ENCODE measurements at regions not wholly inside any gene's neighbourhood (a gene's known extent, or its start where the extent isn't known, plus 50 kb on each side); places are given as distances from the start of the nearest gene placed in this dataset.
A peak's percentile ranks its signal among the peaks of the same experiment; 100 is the strongest.

GRCh38 chr3:27535809-27536392 lies 51.7 kb upstream of the SLC4A7 start:
- Histone ChIP-seq H3K4me3 (no peak overlapping the region), H3K27ac (no peak overlapping the region), H3K4me1 (peaks cover 12% of the 10 kb centered on the region), H3K27me3 (ENCODE audit: insufficient read depth in 3 of 3, low read length in 2 of 3) (no peaks in the 10 kb centered on the region), H3K9me3 (no peaks in the 10 kb centered on the region), H3K36me3 (ENCODE audit: insufficient read depth in 1 of 2, low read depth in 1 of 2) (no peaks in the 10 kb centered on the region)
- 59 to 75% (median 62%) methylated on average over 2 of the region's 2 CpGs for WGBS, 3 donors
- no peak for DNase-seq
- no peak for ATAC-seq
- intact Hi-C loops (cut with DNase I) = no loop called here
- TF ChIP-seq, protein P1, sequence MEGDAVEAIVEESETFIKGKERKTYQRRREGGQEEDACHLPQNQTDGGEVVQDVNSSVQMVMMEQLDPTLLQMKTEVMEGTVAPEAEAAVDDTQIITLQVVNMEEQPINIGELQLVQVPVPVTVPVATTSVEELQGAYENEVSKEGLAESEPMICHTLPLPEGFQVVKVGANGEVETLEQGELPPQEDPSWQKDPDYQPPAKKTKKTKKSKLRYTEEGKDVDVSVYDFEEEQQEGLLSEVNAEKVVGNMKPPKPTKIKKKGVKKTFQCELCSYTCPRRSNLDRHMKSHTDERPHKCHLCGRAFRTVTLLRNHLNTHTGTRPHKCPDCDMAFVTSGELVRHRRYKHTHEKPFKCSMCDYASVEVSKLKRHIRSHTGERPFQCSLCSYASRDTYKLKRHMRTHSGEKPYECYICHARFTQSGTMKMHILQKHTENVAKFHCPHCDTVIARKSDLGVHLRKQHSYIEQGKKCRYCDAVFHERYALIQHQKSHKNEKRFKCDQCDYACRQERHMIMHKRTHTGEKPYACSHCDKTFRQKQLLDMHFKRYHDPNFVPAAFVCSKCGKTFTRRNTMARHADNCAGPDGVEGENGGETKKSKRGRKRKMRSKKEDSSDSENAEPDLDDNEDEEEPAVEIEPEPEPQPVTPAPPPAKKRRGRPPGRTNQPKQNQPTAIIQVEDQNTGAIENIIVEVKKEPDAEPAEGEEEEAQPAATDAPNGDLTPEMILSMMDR (IDR thresholded peaks at IDR 0.05) = no peak

DNA sequence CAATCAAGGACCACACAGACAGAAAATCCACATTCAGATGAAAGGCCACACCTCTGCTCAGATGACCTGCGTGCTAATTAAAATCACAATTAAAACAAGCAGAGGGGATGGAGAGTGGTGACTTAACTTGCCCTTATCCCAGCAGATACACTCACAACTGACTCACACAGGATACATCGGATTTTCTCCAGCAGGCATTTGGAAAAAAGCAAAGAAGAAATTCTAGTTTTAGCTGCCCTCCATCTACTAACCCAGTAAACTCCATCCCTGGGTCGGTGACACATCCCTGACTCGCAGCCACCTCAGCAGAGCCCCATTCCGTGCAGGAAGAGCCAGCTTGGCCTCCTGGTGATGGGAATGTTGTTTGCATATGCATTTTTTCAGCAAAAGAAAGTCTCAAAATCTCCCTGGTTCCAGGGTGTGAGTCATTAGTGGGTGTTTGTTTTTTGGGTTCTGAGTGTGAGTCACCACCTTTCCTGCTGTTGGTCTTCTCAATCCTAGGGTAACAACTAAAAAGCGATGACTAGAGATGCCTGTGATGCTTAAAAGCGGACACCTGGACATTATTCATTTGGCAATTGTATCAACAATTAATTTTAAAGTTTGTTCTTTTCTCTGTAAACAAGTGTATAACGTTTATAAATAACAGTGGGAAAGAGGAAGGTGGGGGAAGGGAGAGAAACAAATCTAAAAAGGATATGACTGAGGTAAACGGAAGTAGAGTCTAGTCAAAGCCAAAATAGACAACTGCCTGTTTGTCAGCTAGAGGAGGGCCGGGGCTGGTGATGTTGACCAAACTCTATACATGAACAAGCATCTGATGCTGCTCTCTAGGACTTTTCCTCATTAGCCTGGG lies 49.8 kb upstream of the SLC4A7 start:
- H3K4me1 ChIP-seq = peaks cover 12% of the 10 kb centered on the region
- H3K36me3 ChIP-seq (ENCODE audit: insufficient read depth in 1 of 2, low read depth in 1 of 2) = no peaks in the 10 kb centered on the region
- H3K4me3 ChIP-seq = no peak overlapping the region
- no peaks in the 10 kb centered on the region for H3K9me3 ChIP-seq
- H3K27me3 ChIP-seq (ENCODE audit: insufficient read depth in 3 of 3, low read length in 2 of 3) = no peaks in the 10 kb centered on the region
- TF ChIP-seq, protein P1 (IDR thresholded peaks at IDR 0.05) = no peak
- 39 to 51% (median 40%) methylated on average over 10 of the region's 10 CpGs for WGBS, 3 donors
- peak; percentile 48 to 82 (median 58) for ATAC-seq
- H3K27ac ChIP-seq = peak overlapping the region; percentile 54
- intact Hi-C loops (cut with DNase I) = no loop called here
- DNase-seq = peak; percentile 67 to 73
